OCI-LY1 (cell line): ENCODE measurements at regions not wholly inside any gene's neighbourhood (a gene's known extent, or its start where the extent isn't known, plus 50 kb on each side); places are given as distances from the start of the nearest gene placed in this dataset.
"Not testable (repeated sequence)": the region's sequence is repeated elsewhere in the genome, so short reads cannot be mapped to it uniquely, and the experiment has no call there.

ENCODE experiments used
- CTCF ChIP-seq: fragments of 200-600 bp; sonication (generic), shearing (Covaris generic); IDR thresholded peaks from 2 replicates; pipeline ENCODE4 v1.5.1; 2017; ENCODE audit warnings: mild to moderate bottlenecking, antibody characterized with exemption, low read length, moderate library complexity, mixed read lengths
- EZH2 ChIP-seq: fragments of 200-600 bp; sonication (generic), shearing (Covaris generic); IDR thresholded peaks from 2 replicates; pipeline ENCODE4 v1.8.0; 2017; ENCODE audit warnings: borderline replicate concordance, mixed run types, mild to moderate bottlenecking, antibody characterized with exemption, low read length, moderate library complexity, mixed read lengths

DNA sequence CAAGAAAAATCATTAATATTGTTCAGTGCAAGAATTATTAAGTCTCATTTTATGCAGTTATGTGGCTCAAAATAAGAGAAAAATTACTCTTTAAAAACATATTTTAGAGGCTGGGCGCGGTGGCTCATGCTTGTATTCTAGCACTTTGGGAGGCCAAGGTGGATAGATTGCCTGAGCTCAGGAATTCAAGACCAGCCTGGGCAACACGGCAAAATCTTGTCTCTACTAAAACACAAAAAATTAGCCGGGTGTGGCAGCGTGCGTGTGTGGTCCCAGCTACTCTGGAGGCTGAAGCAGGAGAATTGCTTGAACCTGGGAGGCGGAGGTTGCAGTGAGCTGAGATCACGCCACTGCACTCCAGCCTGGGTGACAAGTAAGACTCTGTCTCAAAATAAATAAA is 87.9 kb upstream of the STK39 start:
- not testable (repeated sequence) for TF ChIP-seq CTCF, EZH2
